ENCODE measurements at regions not wholly inside any gene's neighbourhood (a gene's known extent, or its start where the extent isn't known, plus 50 kb on each side); places are given as distances from the start of the nearest gene placed in this dataset.

GRCh38 chr2:11030909-11031308 is 119.2 kb downstream of the KCNF1 start:
- H3K4me1 ChIP-seq, result no peaks in the 10 kb centered on the region
- WGBS, result 51% methylated on average over 4 of the region's 4 CpGs
- no peaks in the 10 kb centered on the region for H3K27me3 ChIP-seq
- no peak for TF ChIP-seq POLR2AphosphoS5 (IDR thresholded peaks at IDR 0.05)
- TF ChIP-seq EP300 (IDR thresholded peaks at IDR 0.05), result no peak
- no peak for TF ChIP-seq POLR2A (IDR thresholded peaks at IDR 0.05)
- TF ChIP-seq CTCF (IDR thresholded peaks at IDR 0.05), result no peak
- H3K27ac ChIP-seq, result no peak overlapping the region
- H3K4me3 ChIP-seq, result no peak overlapping the region
- no peak for DNase-seq (ENCODE audit: low spot score in 2 of 2)
- peaks cover 10% of the 10 kb centered on the region for H3K9me3 ChIP-seq
- no peaks in the 10 kb centered on the region for H3K36me3 ChIP-seq

GRCh38 chr2:11031876-11032275 is 120.1 kb downstream of the KCNF1 start:
- no peaks in the 10 kb centered on the region for H3K4me1 ChIP-seq

GRCh38 chr2:11032396-11032795 is 120.7 kb downstream of the KCNF1 start:
- H3K4me1 ChIP-seq, result no peaks in the 10 kb centered on the region
- no peak for DNase-seq (ENCODE audit: low spot score in 2 of 2)
- peaks cover 10% of the 10 kb centered on the region for H3K9me3 ChIP-seq
- 64% methylated on average over 2 of the region's 2 CpGs for WGBS
- no peaks in the 10 kb centered on the region for H3K36me3 ChIP-seq
- no peak overlapping the region for H3K27ac ChIP-seq
- no peaks in the 10 kb centered on the region for H3K27me3 ChIP-seq
- TF ChIP-seq CTCF (IDR thresholded peaks at IDR 0.05), result no peak
- TF ChIP-seq EP300 (IDR thresholded peaks at IDR 0.05), result no peak
- TF ChIP-seq POLR2A (IDR thresholded peaks at IDR 0.05), result no peak
- TF ChIP-seq POLR2AphosphoS5 (IDR thresholded peaks at IDR 0.05), result no peak
- H3K4me3 ChIP-seq, result no peak overlapping the region

More at GRCh38 chr2:11031876-11032275, 120.1 kb downstream of the KCNF1 start:
- Histone ChIP-seq H3K36me3 (no peaks in the 10 kb centered on the region), H3K27me3 (no peaks in the 10 kb centered on the region), H3K27ac (no peak overlapping the region), H3K9me3 (peaks cover 10% of the 10 kb centered on the region), H3K4me3 (no peak overlapping the region)
- no peak for DNase-seq (ENCODE audit: low spot score in 2 of 2)
- WGBS, result 72% methylated on average over 1 of the region's 1 CpG
- TF ChIP-seq CTCF (IDR thresholded peaks at IDR 0.05) (no peak), EP300 (IDR thresholded peaks at IDR 0.05) (no peak), POLR2AphosphoS5 (IDR thresholded peaks at IDR 0.05) (no peak), POLR2A (IDR thresholded peaks at IDR 0.05) (no peak)

GRCh38 chr2:11033114-11033513 is 121.4 kb downstream of the KCNF1 start:
- Histone ChIP-seq H3K4me3 (no peak overlapping the region), H3K27me3 (no peaks in the 10 kb centered on the region), H3K27ac (no peak overlapping the region), H3K4me1 (no peaks in the 10 kb centered on the region), H3K9me3 (peaks cover 10% of the 10 kb centered on the region), H3K36me3 (no peaks in the 10 kb centered on the region)
- 92% methylated on average over 1 of the region's 1 CpG for WGBS
- TF ChIP-seq POLR2A (IDR thresholded peaks at IDR 0.05) (no peak), POLR2AphosphoS5 (IDR thresholded peaks at IDR 0.05) (no peak), CTCF (IDR thresholded peaks at IDR 0.05) (no peak), EP300 (IDR thresholded peaks at IDR 0.05) (no peak)
- no peak for DNase-seq (ENCODE audit: low spot score in 2 of 2)

- Histone ChIP-seq H3K27me3 (peaks cover 8% of the 10 kb centered on the region), H3K27ac (no peak overlapping the region), H3K36me3 (no peaks in the 10 kb centered on the region), H3K4me3 (no peak overlapping the region), H3K9me3 (peaks cover 5% of the 10 kb centered on the region), H3K4me1 (no peaks in the 10 kb centered on the region)
- 89% methylated on average over 1 of the region's 1 CpG for WGBS
- TF ChIP-seq EP300 (IDR thresholded peaks at IDR 0.05) (no peak), CTCF (IDR thresholded peaks at IDR 0.05) (no peak), POLR2A (IDR thresholded peaks at IDR 0.05) (no peak), POLR2AphosphoS5 (IDR thresholded peaks at IDR 0.05) (no peak)
- no peak for DNase-seq (ENCODE audit: low spot score in 2 of 2)
Measured at GRCh38 chr2:11038641-11039040, 116.6 kb upstream of the SLC66A3 start.
